Endothelial cell of umbilical vein (primary cell): ENCODE measurements at regions not wholly inside any gene's neighbourhood (a gene's known extent, or its start where the extent isn't known, plus 50 kb on each side); places are given as distances from the start of the nearest gene placed in this dataset.

Experiments
- CTCF ChIP-seq, 2 donors: IDR thresholded peaks; 1 replicate in 1 of 2; 2 replicates in 1 of 2; pipeline ENCODE4 v1.5.1; 2011; ENCODE audit warnings: low read length in 2 of 2, mild to moderate bottlenecking in 2 of 2, moderate library complexity in 2 of 2, control low read depth in 1 of 2, inconsistent platforms in 1 of 2, low read depth in 1 of 2; ENCODE audit not compliant: insufficient read depth in 1 of 2; ENCODE audit errors: extremely low read depth in 1 of 2
- EZH2 ChIP-seq: IDR thresholded peaks from 2 replicates; pipeline ENCODE4 v1.6.1; 2012; ENCODE audit warnings: borderline replicate concordance, low read depth, mild to moderate bottlenecking, moderate library complexity, low read length, inconsistent platforms; ENCODE audit not compliant: severe bottlenecking
- POLR2A ChIP-seq: IDR thresholded peaks from 2 replicates; pipeline ENCODE4 v1.6.1; 2012; ENCODE audit warnings: low read depth, mild to moderate bottlenecking, control low read depth, low read length
- POLR2AphosphoS5 ChIP-seq: IDR thresholded peaks from 2 replicates; pipeline ENCODE4 v1.6.1; 2012; ENCODE audit warnings: low read depth, mild to moderate bottlenecking, control low read depth, low read length, moderate library complexity; ENCODE audit not compliant: insufficient read depth

GRCh38 chr5:36457511-36458270 is 148.7 kb upstream of the SLC1A3 start:
- TF ChIP-seq CTCF (IDR thresholded peaks at IDR 0.05; ENCODE audit: extremely low read depth in 1 of 2, insufficient read depth in 1 of 2, low read depth in 1 of 2, low read length in 2 of 2) (no peak), POLR2AphosphoS5 (no peak), EZH2 (no peak), POLR2A (no peak)
